C4-2B (cell line): ENCODE measurements at regions not wholly inside any gene's neighbourhood (a gene's known extent, or its start where the extent isn't known, plus 50 kb on each side); places are given as distances from the start of the nearest gene placed in this dataset.

Experiments
- CTCF ChIP-seq: fragments of 450-650 bp; conservative IDR thresholded peaks from 2 replicates; pipeline ENCODE4 v1.5.1; 2017; ENCODE audit warnings: mild to moderate bottlenecking
- ZFX ChIP-seq: fragments of 450-650 bp; IDR thresholded peaks from 2 replicates; pipeline ENCODE4 v1.6.1; 2017

- no peak for TF ChIP-seq CTCF
- TF ChIP-seq ZFX = no peak
These were observed 476.1 kb downstream of the SHQ1 start for GRCh38 chr3:72372161-72372560.
